Ishikawa (cell line): ENCODE measurements at regions not wholly inside any gene's neighbourhood (a gene's known extent, or its start where the extent isn't known, plus 50 kb on each side); places are given as distances from the start of the nearest gene placed in this dataset.

Source experiments
- EGR1 ChIP-seq: IDR thresholded peaks from 2 replicates; pipeline ENCODE4 v1.6.1; 2012
- EP300 ChIP-seq: IDR thresholded peaks from 2 replicates; pipeline ENCODE4 v1.6.1; 2012; ENCODE audit warnings: borderline replicate concordance
- FOXM1 ChIP-seq: IDR thresholded peaks from 2 replicates; pipeline ENCODE4 v1.6.1; 2012; ENCODE audit warnings: low read depth, borderline replicate concordance
- MAX ChIP-seq: IDR thresholded peaks from 2 replicates; pipeline ENCODE4 v1.6.1; 2012
- RAD21 ChIP-seq: IDR thresholded peaks from 2 replicates; pipeline ENCODE4 v1.6.1; 2012; ENCODE audit warnings: low read depth
- TAF1 ChIP-seq: IDR thresholded peaks from 2 replicates; pipeline ENCODE4 v1.6.1; 2012; ENCODE audit warnings: low read depth, mild to moderate bottlenecking
- TCF12 ChIP-seq: IDR thresholded peaks from 2 replicates; pipeline ENCODE4 v1.6.1; 2012; ENCODE audit warnings: low read depth
- TF ChIP-seq, protein P1 (sequence below): IDR thresholded peaks from 2 replicates; pipeline ENCODE4 v1.6.1; 2012; ENCODE audit warnings: low read depth, mild to moderate bottlenecking

DNA sequence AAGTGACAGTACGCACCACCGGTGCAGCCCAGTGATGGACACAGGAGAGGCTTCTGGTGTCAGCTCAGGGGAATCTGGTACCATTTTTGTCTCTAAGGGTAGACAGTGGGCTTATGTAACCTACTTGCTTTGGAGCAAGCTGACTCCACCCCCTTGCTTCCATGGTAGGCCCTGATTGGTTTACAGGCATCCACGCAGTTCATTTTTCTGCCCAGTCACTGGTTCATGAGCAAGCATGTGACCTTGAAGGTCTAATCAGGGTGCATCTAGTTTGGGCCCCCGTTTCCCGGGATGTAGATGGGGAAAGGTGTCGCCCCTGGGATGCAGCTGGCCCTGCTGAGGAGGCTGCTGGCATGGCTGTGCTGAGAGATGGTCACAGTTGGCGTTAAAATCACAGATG lies 244.8 kb upstream of the KCNG1 start:
- TF ChIP-seq FOXM1 (no peak), TAF1 (no peak), TCF12 (no peak), EP300 (no peak), MAX (no peak), EGR1 (no peak), RAD21 (no peak)
- TF ChIP-seq, protein P1, sequence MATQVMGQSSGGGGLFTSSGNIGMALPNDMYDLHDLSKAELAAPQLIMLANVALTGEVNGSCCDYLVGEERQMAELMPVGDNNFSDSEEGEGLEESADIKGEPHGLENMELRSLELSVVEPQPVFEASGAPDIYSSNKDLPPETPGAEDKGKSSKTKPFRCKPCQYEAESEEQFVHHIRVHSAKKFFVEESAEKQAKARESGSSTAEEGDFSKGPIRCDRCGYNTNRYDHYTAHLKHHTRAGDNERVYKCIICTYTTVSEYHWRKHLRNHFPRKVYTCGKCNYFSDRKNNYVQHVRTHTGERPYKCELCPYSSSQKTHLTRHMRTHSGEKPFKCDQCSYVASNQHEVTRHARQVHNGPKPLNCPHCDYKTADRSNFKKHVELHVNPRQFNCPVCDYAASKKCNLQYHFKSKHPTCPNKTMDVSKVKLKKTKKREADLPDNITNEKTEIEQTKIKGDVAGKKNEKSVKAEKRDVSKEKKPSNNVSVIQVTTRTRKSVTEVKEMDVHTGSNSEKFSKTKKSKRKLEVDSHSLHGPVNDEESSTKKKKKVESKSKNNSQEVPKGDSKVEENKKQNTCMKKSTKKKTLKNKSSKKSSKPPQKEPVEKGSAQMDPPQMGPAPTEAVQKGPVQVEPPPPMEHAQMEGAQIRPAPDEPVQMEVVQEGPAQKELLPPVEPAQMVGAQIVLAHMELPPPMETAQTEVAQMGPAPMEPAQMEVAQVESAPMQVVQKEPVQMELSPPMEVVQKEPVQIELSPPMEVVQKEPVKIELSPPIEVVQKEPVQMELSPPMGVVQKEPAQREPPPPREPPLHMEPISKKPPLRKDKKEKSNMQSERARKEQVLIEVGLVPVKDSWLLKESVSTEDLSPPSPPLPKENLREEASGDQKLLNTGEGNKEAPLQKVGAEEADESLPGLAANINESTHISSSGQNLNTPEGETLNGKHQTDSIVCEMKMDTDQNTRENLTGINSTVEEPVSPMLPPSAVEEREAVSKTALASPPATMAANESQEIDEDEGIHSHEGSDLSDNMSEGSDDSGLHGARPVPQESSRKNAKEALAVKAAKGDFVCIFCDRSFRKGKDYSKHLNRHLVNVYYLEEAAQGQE: no peak
